HG03097 (cell line): ENCODE measurements at regions not wholly inside any gene's neighbourhood (a gene's known extent, or its start where the extent isn't known, plus 50 kb on each side); places are given as distances from the start of the nearest gene placed in this dataset.

Source experiments
- ATAC-seq: cut with Tn5 transposase; IDR thresholded peaks from one replicate; pipeline ENCODE4 v1.9.1; 2021; ENCODE audit not compliant: unreplicated experiment, low FRiP score

DNA sequence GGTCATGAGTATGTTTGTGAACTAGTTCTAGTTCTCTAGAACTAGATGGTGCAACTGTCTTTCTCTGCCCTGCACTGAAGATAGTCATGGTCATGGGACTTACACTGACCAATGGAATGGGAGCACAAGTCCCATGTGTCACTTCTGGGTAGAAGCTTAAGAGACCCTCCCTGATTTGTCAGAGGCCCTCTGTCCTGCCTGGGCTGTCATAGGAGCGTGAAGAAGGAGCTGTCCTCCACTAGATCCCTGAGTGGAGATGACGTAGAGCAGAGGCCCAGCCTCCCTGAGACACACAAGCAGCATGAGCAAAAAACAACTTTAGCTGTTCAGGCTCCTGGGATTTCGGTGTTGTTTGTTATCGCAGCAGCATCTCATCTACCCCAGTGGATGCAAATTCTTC, 514.5 kb downstream of the PREX1 start:
- no peak for ATAC-seq

DNA sequence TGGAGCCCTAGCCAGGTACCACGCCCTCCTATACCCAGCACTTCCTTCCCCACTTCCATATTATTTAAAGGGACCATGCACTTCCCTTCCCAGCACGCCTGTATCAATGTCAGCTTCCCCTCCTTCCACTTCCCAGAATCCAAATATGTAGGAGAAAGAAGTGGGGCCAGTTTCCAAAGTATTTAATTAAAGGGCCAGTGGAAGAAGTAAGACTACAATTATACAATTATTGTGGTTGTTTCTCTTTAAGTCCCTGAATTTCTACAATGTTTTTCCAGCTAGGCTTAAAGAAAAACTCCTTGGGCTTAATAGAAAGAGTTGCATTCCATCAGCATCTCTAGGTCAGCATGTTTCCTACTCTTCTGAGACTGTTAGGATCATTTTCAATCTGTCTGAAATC, 515.8 kb downstream of the PREX1 start:
- ATAC-seq = no peak

DNA sequence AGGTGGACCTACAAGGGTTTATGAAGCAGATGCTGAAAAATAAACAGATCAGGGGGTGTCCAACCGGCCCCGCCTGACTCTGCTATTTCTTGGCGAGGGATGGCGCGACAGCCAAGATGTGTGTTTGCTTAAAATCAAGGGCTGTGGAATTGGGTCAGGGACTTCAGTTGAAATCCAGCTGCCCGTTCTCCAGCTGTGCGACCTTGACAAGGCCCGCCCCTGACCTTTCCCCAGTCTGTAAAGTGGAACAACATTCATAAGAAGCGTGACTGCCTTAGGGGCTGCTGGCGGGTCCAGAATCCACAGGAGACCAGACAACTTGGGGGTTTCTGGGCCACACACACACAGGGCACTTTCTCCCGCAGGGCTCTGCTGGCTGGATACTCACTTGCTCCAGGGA, 517.5 kb downstream of the PREX1 start:
- no peak for ATAC-seq

DNA sequence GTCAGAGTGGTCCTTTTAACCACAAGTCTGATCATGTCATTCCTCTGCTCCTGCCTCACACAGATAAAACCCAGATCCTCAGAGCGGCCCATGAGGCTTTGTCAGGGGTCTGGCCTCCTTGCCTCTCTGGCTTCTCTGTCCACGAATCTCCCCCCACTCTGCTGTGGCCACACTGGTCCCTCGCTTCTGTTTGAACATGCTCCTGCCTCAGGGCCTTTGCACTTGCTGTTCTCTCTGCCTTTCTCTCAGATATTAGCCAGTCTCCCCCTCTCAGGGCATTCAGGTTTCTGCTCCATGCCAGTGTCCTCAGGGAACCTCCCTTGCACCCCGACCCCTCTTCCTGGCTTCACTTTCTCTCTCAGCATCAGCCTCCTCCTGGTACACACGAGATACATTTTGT, 518.5 kb downstream of the PREX1 start:
- ATAC-seq = no peak

DNA sequence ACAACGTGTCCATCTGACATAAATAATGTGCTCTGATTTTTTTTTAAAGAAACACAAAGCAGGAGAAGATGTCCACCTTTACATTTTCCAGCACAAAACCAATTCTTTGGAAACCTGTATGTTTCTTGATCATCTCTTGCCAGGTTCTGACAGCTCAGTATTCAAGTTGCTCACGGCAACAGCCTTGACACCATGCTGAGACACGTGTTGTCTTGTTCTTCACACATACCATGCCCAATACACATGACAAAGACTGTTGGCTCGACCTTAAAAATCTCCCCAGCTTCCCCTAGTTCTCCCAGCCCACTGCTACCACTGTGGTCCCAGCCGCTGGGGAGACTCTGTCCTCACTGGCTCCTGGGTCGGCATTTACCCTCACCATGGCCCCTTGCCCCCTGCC, 518.9 kb downstream of the PREX1 start:
- no peak for ATAC-seq

DNA sequence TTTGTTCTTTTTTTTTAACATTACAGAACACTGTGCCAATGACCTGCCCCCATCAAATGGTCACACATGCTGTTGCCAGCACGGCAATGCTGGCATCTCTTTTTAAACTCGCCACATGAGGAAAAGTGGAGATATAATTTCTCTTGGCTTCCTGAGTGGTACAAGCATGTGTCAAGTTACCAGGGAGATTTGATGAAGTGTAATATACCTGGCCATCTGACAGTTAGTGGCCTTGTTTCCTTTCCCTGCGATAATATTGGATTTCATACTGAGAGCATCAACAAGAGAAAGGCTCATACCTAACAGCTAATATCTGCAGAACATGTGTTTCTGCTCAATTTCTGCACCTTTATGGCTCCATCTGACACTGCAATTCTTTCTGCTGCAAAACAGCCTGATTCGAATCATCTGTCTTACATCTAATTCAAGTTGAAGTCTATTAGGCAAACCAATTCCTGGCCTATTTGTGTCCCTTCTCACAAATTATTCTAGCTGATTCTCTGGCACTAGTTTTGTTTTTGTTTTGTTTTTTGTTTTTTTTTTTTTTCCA, 519.5 kb downstream of the PREX1 start:
- ATAC-seq = no peak

DNA sequence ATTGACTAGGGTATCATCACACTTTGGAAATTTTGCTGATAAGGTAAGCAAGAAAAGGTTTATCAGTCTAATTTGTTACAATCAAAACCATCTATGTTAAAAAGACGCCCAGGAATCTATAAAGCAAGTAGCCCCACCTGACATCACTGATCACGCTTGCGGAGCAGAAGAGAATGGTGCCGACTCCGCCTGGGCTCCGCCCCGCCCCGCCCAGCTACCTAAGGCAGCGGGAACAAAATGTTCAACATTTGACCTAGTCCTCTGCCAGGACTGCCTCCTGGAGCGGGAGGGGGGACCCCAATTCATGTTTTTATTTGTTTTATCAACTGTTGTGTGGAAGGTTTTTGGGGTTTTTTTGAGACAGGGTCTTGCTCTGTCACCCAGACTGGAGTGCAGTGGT, 520.5 kb downstream of the PREX1 start:
- ATAC-seq = no peak

DNA sequence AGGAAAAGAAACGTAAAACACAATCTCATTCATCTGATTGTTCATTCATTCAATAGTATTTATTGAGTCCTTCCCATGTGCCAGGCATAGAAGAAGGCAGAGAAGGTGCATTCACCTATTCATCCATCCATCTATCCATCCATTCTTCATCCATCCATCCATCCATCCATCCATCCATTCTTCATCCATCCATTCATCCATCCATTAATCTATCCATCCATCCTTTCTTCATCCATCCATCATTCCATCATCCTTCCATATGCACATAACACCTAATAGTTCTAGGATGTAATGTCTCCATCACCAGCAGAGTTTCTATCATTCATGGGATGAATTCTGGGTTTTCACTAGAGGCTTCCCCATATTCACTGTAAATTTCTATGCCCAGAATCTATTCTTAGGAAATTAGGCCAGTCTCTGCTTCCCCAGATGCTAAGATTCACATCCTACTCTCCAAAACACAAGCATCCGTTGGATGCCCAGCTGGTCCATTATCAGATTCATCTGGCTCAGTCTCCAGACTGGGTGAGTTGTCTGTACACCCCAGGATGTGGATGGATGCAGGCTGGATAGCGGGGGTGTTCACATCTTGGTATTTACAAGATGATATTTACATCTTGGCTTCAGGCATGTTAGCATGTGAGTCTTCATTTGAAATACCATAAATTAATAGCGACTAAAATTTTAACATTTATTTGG, 517.7 kb upstream of the SULF2 start:
- ATAC-seq = no peak

DNA sequence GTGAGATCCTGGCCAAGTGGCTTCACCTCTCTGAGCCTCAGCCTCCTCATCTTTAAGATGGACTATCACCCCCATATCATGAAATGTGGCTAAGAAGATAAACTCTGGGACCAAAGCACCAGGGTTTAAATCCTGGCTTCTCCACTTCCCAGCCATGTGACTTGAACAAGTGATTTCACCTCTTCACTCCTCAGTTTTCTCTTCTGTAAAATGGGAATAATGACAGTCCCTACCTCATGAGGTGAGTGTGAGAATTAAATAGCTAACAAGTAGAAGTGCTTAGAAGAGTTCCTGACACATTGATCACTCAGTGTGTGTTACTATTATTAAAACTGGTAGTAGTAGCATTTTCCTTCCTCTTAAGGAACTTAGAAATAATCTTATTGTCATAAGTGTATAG, 516.9 kb upstream of the SULF2 start:
- ATAC-seq = no peak

DNA sequence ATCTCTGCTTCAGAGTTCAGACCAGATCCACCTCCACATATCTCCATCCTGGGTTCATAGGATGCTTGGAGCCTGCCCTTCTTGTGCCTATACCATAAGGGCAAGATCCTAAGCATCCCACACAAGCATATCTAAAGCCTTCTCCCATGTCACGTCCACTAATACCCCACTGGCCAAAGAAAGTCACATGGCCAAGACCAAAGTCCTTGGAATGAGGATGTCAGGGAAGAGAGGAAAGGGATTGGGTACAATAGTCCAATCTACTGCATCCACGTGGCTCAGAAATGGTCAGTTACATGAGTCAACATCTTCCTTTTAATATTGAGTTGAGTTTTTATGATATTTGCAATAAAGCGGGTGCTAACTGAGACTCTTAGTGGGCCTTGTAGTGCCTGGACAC, 515.9 kb upstream of the SULF2 start:
- no peak for ATAC-seq

DNA sequence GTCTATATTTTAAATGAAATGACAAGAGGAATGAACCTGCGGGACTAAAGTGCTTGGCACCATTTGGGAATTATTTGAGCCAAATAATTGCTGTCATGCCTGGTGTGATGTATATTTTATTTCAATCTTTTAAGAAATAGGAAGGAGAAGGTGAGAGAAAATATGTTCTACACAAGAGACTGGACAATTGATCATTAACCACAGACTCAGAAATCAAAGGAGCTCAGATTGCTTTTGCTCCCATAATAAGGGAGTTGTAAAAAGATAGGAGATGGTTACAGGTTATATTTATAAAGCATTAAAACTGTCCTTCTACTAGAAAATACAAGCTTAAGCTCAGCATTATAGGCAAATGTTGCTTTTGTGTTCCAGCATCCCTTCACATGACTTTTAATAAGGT, 515.2 kb upstream of the SULF2 start:
- ATAC-seq = no peak

DNA sequence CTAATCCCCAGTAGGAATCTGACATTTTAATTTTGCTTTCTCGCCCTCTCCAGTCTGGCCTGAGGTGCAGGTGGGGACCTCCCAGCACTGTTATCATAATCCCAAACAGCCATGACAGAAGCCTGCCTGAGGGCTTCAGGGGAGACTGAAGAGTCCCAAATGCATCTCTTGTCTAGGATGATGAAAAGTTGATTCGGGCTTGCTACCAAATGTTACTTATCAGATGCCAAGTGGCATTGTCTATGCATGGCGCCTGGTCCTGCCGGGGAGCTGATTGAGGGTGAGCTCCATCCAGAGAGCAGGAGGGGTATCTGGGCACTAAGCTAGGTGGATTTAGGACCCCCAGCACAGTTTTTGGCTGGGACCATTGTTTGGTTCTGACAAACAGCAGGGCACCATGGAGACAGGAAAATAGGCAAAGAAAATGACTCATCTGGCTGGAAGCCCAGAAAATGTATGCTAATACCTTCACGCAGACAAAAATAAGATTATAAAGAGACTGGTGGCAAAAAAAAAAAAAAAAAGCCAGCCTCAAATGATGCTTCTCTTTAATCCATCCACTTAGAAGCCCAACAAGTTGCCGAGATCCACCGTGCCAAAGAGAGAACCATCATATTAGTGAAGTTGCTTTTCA, 513.7 kb upstream of the SULF2 start:
- ATAC-seq = no peak

DNA sequence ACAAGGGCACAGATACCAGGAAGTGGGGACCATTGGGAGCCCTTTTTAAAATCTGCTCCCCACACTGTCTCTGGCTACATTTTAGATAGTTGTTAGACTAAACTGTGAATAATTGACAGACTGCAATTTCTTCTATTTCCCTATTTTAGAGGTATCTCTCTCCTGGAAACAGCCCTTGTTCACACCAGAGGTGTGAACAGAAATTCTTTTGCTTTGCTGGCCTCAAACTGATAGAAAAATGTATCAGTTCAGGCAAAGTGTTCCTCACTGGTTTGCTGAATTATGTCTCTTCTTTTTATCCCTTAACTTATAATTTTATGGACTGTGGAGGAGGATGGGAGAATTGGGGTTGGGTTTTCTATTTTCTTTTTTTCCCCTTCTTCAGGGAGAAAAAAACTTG, 513.2 kb upstream of the SULF2 start:
- no peak for ATAC-seq

DNA sequence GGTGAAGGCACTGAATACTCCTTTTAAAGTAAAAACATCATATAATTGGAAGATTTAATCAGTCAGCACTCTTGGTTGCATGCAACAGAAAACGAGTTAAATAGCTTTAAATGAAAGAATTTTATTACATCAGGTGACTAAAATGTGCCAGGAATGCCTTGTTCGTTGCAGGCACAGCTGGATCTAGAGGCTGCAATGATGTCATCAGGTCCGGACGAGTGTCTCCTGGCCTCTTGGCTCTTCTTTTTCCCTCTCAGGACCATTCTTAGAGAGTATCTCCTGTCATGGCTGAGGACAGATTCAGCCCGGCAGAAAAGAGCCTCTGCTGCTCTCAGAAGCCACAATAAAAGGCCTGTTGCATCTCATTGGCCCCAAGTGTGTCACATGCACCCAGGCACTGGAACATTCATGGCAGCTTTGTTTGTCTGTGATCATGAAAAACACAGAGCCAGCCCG, 510.7 kb upstream of the SULF2 start:
- no peak for ATAC-seq

DNA sequence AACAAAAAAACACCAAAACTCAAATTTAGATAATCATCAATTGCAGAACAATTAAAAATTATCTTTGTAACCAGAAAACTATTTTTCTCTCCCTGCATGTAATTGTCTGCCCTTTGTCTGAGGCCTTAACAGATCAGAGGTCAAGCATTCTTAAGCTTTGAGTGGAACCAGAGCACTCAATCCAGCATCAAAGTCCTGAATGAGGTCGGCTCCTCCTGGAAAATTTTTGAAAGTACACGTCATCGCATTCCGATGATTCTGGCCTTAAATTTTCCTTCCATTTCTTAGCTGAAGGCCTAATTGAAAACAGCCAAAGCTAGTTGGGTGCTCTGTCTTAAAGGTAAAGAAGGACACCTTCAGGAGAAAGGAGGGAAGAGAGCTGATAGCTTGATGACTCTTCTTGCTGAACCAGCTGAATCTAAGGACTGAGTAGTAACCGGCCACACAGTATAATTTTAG, 510.2 kb upstream of the SULF2 start:
- no peak for ATAC-seq

DNA sequence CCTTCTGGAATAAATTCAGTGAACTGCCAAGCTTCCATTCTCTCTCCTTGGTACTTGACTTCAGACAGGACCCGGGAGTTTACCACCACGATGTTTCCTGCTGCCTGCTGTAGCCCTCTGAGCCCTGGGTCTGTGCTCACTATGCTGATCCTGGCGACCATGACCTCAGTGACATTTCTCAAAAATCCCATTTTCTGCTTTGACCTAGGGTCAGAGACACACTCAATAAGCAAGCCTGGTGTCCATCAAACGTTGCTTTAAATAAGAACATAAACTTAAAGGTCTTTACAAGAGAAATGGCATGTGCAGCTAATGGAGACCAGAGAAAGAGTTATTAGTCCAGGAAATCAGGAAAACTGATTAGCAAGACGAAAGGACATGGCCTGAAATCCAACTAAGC, 509.7 kb upstream of the SULF2 start:
- no peak for ATAC-seq

DNA sequence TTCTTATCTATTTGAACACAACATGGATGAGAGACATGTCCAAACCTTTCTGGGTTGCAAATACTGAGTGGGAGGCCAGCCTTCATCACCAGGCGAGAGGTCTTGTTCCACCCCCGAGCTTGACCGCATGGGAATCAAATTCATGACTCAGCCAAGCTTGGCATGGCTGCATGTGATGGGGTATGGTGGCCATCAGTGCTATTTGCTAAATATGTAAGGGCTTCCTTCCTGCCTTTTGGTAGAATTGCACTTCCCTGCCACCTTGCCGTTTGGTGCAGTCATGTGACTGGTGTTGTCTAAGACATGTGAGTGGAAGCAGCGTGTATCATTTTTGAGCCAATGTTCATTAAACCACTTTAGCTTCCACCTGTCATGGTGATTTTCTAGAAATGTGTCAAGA, 508.9 kb upstream of the SULF2 start:
- no peak for ATAC-seq

DNA sequence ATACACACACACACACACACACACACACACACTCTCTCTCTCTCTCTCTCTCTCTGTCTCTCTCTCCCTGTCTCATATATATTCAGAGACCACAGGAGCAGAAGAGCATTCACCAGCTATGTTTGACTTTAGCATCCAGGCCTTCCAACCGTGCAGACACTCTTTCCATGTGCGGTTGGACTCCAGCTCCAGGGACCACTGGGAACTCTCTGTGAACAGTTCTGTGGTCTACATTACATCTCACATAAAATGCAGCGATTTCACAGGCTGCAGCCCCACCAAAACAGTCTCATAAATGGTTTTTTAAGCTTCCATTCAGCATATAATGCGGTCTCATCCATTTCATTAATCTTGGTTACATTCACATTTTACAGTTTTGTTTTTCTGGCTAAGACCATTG, 508.4 kb upstream of the SULF2 start:
- ATAC-seq = no peak

DNA sequence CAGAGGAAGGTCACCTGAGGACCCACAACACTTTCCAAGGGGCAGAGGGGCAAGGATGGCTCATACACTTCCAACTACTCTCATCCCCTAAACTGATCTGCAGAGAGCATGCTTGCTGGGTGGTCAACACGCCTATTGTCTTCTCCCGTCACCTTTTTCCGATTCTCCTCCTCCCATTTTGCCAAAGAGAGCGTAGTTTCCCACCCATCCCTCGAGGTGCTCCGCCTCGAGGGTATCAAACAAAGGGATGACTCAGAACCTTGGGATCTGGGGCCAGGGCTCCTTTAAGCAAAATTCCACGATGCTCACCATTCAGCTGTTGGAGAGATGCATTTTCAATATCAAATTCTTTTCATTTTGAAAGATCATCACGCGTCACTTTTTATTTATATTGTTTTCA, 507.5 kb upstream of the SULF2 start:
- ATAC-seq = no peak

DNA sequence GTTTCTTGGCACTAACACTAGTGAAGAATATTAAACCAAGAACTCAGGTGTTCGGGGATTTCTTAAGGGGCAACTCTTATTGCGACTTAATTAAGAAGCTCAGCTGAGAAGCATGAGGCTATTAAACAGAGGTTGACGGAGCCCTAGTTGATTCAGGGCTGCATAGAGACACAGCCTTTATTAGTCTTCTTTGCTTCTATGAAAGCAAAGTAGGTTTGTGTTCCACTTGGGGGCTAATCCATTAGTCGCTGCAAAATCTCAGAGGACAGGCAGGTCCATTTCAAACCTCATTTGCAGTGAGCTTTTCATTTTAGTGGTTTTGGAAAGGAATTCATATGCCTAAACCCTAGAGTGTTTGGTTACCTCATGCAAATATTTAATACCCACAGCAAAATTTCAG, 506.6 kb upstream of the SULF2 start:
- ATAC-seq = no peak

DNA sequence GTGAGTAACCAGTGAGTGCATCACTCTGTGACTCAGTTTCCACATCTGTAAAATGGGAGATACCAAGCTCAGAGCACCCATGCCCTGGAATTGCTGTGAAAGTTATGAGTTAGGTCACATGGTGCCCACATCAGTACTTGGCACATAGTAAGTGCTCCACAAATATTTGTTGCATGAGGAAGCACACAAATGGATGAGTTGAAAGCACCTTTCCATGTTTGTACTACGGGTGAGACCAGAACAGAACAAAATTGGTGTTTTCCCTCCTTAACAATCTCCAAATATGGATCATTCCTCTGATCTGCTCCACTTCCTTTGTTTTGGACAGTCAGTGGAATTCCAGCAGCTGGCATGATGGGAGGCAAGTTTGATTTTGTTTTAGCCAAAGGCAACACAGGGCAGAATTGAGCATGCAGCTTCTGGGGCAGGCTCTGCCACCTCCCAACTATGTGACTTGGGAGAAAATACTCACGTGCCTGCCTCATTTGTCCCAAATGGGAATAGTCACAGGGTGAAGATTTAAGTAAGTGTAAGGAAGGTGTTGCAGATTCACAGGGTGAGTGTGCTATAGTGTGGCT, 503.7 kb upstream of the SULF2 start:
- ATAC-seq = no peak
